ENCODE measurements at regions not wholly inside any gene's neighbourhood (a gene's known extent, or its start where the extent isn't known, plus 50 kb on each side); places are given as distances from the start of the nearest gene placed in this dataset.

DNA sequence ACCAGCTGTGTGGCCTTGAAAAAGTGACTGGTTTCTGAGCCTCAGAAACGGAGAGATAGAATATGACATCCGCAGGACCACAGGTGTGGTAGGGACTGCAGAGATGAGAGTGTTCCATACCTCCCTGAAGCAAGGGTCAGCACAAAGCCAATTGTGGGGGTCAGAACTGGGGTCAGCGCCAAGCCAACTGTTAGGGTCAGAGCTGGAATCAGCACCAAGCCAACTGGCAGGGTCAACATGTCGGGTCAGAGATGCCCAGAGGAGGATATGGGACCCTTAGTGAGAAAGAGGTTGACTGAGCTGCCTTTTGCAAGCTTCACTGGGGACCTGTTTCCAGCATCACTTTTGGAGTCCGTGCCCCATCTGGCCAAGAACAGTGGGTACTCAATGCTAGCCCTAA lies 93.9 kb downstream of the MATN1 start:
- no peak overlapping the region for H3K4me3 ChIP-seq (ENCODE audit: low read depth, low read length)
- TF ChIP-seq, protein P1, sequence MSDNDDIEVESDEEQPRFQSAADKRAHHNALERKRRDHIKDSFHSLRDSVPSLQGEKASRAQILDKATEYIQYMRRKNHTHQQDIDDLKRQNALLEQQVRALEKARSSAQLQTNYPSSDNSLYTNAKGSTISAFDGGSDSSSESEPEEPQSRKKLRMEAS (IDR thresholded peaks at IDR 0.05; ENCODE audit: low read depth, low read length): no peak
- TF ChIP-seq, protein P2, sequence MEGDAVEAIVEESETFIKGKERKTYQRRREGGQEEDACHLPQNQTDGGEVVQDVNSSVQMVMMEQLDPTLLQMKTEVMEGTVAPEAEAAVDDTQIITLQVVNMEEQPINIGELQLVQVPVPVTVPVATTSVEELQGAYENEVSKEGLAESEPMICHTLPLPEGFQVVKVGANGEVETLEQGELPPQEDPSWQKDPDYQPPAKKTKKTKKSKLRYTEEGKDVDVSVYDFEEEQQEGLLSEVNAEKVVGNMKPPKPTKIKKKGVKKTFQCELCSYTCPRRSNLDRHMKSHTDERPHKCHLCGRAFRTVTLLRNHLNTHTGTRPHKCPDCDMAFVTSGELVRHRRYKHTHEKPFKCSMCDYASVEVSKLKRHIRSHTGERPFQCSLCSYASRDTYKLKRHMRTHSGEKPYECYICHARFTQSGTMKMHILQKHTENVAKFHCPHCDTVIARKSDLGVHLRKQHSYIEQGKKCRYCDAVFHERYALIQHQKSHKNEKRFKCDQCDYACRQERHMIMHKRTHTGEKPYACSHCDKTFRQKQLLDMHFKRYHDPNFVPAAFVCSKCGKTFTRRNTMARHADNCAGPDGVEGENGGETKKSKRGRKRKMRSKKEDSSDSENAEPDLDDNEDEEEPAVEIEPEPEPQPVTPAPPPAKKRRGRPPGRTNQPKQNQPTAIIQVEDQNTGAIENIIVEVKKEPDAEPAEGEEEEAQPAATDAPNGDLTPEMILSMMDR (IDR thresholded peaks at IDR 0.05; ENCODE audit: low read depth, low read length): no peak
- TF ChIP-seq POLR2A (IDR thresholded peaks at IDR 0.05; ENCODE audit: extremely low read depth, insufficient read length): no peak
- TF ChIP-seq MYC (IDR thresholded peaks at IDR 0.05; ENCODE audit: low read depth, low read length): no peak
- no peak for DNase-seq (ENCODE audit: low read depth)

DNA sequence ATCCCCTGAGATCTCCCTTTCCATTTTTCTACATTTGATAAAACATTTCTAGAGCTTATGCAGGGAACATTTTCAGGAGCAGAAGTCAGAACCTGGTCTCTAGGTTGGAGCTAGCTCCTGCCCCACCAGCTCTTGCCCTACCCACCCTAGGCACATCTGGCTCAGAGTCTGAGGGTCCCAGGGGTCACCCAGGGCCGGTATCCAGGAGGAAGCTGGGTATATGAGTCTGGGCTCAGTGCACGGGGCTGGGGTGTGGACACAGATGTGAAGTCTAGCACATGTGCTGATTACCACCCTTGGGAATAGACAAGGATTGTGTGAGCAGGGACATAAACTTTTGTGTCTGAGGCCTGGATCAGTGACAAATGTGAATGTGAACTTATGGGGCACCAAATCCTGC lies 95.4 kb downstream of the MATN1 start:
- no peak for DNase-seq (ENCODE audit: low read depth)
- H3K4me3 ChIP-seq (ENCODE audit: low read depth, low read length): no peak overlapping the region
- TF ChIP-seq MYC (IDR thresholded peaks at IDR 0.05; ENCODE audit: low read depth, low read length): no peak
- TF ChIP-seq, protein P2 (IDR thresholded peaks at IDR 0.05; ENCODE audit: low read depth, low read length): no peak
- TF ChIP-seq, protein P1 (IDR thresholded peaks at IDR 0.05; ENCODE audit: low read depth, low read length): no peak
- TF ChIP-seq POLR2A (IDR thresholded peaks at IDR 0.05; ENCODE audit: extremely low read depth, insufficient read length): no peak

DNA sequence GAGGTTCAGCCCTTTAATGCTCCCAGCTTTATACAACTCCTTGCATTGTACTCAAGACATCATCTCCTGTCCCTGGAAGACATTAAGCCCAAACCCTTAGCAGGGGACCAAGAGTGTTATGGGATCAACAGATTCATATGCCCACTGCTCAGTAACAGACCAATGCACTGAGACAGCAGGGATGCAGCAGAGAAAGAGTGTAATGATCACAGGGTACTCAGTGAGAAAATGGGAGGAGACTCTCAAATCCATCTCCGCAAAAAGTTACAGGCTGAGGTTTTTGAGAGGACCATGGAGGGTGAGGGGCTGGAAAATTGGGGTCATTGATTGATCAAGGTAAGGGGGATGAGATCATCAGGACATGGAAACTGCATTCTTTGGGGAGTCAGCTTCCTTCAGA lies 96.2 kb downstream of the MATN1 start:
- no peak overlapping the region for H3K4me3 ChIP-seq (ENCODE audit: low read depth, low read length)
- TF ChIP-seq, protein P1 (IDR thresholded peaks at IDR 0.05; ENCODE audit: low read depth, low read length): no peak
- TF ChIP-seq, protein P2 (IDR thresholded peaks at IDR 0.05; ENCODE audit: low read depth, low read length): no peak
- TF ChIP-seq POLR2A (IDR thresholded peaks at IDR 0.05; ENCODE audit: extremely low read depth, insufficient read length) (no peak), MYC (IDR thresholded peaks at IDR 0.05; ENCODE audit: low read depth, low read length) (no peak)
- no peak for DNase-seq (ENCODE audit: low read depth)

DNA sequence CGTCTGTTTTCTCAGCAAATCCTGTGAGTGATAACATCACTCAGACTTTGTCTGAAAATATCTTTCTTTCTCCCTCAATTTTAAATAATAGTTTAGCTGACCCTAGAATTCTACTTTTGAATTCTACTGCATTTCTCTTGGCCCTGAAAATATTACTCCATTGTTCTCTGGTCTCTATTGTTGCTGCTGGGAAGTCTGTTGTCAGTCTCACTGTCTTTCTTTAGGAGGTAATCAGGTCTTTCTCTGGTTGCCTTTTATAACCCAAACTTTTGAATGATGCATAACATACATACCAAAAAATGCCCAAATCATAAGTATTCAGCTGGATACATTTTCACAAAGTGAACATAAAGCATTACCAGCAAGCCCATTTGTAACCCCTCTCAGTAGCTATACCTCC lies 100.0 kb downstream of the MATN1 start:
- TF ChIP-seq, protein P2 (IDR thresholded peaks at IDR 0.05; ENCODE audit: low read depth, low read length): no peak
- TF ChIP-seq POLR2A (IDR thresholded peaks at IDR 0.05; ENCODE audit: extremely low read depth, insufficient read length) (no peak), MYC (IDR thresholded peaks at IDR 0.05; ENCODE audit: low read depth, low read length) (no peak)
- TF ChIP-seq, protein P1 (IDR thresholded peaks at IDR 0.05; ENCODE audit: low read depth, low read length): no peak

DNA sequence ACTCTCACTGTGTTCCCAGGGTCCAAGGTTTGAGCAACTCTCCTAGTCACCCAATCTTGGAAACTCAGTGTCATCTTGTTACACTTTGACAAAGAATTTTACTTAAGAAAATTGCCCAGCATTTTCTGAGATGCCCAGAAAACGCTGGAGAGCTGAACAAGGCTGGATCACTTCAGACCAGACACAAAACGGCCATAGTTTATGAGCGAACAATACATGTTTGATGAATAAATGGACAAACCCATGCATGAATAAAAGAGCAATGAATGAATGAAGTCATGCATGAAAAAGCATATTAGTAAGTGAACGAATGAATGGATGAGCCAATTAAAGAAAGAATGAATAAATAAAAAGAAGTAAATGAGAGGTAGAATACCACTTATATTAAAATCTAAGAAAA lies 103.8 kb downstream of the MATN1 start:
- no peak for TF ChIP-seq MYC (IDR thresholded peaks at IDR 0.05; ENCODE audit: low read depth, low read length)
- no peak for TF ChIP-seq POLR2A (IDR thresholded peaks at IDR 0.05; ENCODE audit: extremely low read depth, insufficient read length)
- TF ChIP-seq, protein P2 (IDR thresholded peaks at IDR 0.05; ENCODE audit: low read depth, low read length): no peak
- TF ChIP-seq, protein P1 (IDR thresholded peaks at IDR 0.05; ENCODE audit: low read depth, low read length): no peak
- DNase-seq (ENCODE audit: low read depth): no peak

More for the DNA sequence above, 100.0 kb downstream of the MATN1 start:
- no peak for DNase-seq (ENCODE audit: low read depth)
- H3K4me3 ChIP-seq (ENCODE audit: low read depth, low read length): no peak overlapping the region

More for the DNA sequence above, 103.8 kb downstream of the MATN1 start:
- H3K4me3 ChIP-seq (ENCODE audit: low read depth, low read length): no peak overlapping the region

Data from NB4 (cell line).